K562 (cell line): ENCODE measurements at regions not wholly inside any gene's neighbourhood (a gene's known extent, or its start where the extent isn't known, plus 50 kb on each side); places are given as distances from the start of the nearest gene placed in this dataset.

ENCODE experiments used
- ATAC-seq: fragments of 200-7000 bp; cut with Tn5 transposase; 3 replicates; pipeline ENCODE4 v1.9.1; 2020; ENCODE audit warnings: moderate library complexity
- BruUV-seq: library from RNA; stranded (reverse); fragments of 400-500 nt; replicated peaks from 2 replicates; lab custom pipeline; 2021; lab: Mats Ljungman, UMichigan
- CTCF ChIA-PET: fragments of 300-600 bp; formaldehyde crosslinking; extraction: SDS; loops from one replicate; lab custom pipeline; 2021; ENCODE audit warnings: low intra/inter-chr PET ratio; lab: Yijun Ruan, JAX
- POLR2A ChIA-PET: fragments of 300-600, 350-650 bp; sonication (Branson Sonifier 250); formaldehyde crosslinking; extraction: SDS; loops from one replicate; lab custom pipeline; 2021; ENCODE audit warnings: antibody characterized with exemption, inconsistent platforms; lab: Yijun Ruan, JAX
- DNase-seq, 4 experiments: peaks; one replicate each; pipeline versions ENCODE4 v3.0.0 to v3.0.0-alpha.2; 2011 to 2018; ENCODE audit warnings: low spot score in 3 of 4, mixed read lengths in 3 of 4; ENCODE audit errors: extremely low read depth in 1 of 4
- FAIRE-seq: peaks from 2 replicates; lab custom pipeline; 2011; peaks lifted over from hg19 to GRCh38; lab: Jason Lieb, UNC
- H2AFZ ChIP-seq: 2 replicates; pipeline ENCODE4 v1.6.0; 2011; ENCODE audit warnings: low read depth, low read length, control low read depth, inconsistent platforms
- H3K27ac ChIP-seq: fragments of 200-600 bp; 3 replicates; pipeline ENCODE4 v1.8.0; 2011; ENCODE audit warnings: low read depth, mild to moderate bottlenecking, control low read depth, inconsistent platforms, low read length, moderate library complexity, mixed read lengths; ENCODE audit errors: extremely low read depth
- H3K27me3 ChIP-seq, 2 experiments: fragments of 300-600 bp in 1 of 2; 2 replicates in 1 of 2; 3 replicates in 1 of 2; pipeline versions ENCODE4 v1.6.0 to v1.8.0; 2011; ENCODE audit warnings: inconsistent platforms in 2 of 2, low read length in 2 of 2, mild to moderate bottlenecking in 1 of 2, mixed read lengths in 1 of 2, moderate library complexity in 1 of 2; ENCODE audit not compliant: control insufficient read depth in 2 of 2, insufficient read depth in 2 of 2
- H3K36me3 ChIP-seq: fragments of 300-600 bp; 3 replicates; pipeline ENCODE4 v1.8.0; 2011; ENCODE audit warnings: mild to moderate bottlenecking, low read length, inconsistent platforms; ENCODE audit not compliant: control insufficient read depth, insufficient read depth
- H3K4me1 ChIP-seq, 2 experiments: fragments of 200-600 bp in 1 of 2; replicated peaks in 1 of 2; 2 replicates in 1 of 2; 3 replicates in 1 of 2; pipeline versions ENCODE4 v1.5.1 to v1.8.0; 2011; ENCODE audit warnings: inconsistent platforms in 2 of 2, low read length in 2 of 2, mild to moderate bottlenecking in 1 of 2, mixed read lengths in 1 of 2, moderate library complexity in 1 of 2; ENCODE audit not compliant: control insufficient read depth in 2 of 2, insufficient read depth in 2 of 2
- H3K4me2 ChIP-seq: 2 replicates; pipeline ENCODE4 v1.6.1; 2011; ENCODE audit warnings: low read length, control low read depth, inconsistent platforms, mixed read lengths; ENCODE audit not compliant: insufficient read depth
- H3K4me3 ChIP-seq: fragments of 200-600 bp; sonication (generic), shearing (Covaris generic); 2 replicates; pipeline ENCODE4 v1.5.1; 2016; ENCODE audit warnings: control low read depth, inconsistent platforms
- H3K79me2 ChIP-seq: fragments of 200-600 bp; 3 replicates; pipeline ENCODE4 v1.8.0; 2011; ENCODE audit warnings: low read length, inconsistent platforms; ENCODE audit not compliant: control insufficient read depth, insufficient read depth
- H3K9ac ChIP-seq, 2 experiments: 2 replicates each; pipeline versions ENCODE4 v1.6.0 to v1.6.1; 2011; ENCODE audit warnings: low read depth in 2 of 2, low read length in 2 of 2, control low read depth in 1 of 2, inconsistent platforms in 1 of 2, mild to moderate bottlenecking in 1 of 2, mixed read lengths in 1 of 2; ENCODE audit not compliant: insufficient read depth in 1 of 2
- H3K9me1 ChIP-seq: one replicate; pipeline ENCODE4 v1.6.0; 2011; ENCODE audit warnings: inconsistent platforms, mild to moderate bottlenecking, low read length, moderate library complexity; ENCODE audit not compliant: control insufficient read depth, insufficient read depth
- H3K9me3 ChIP-seq: replicated peaks from 2 replicates; pipeline ENCODE4 v1.5.1; 2011; ENCODE audit warnings: low read depth, low read length, inconsistent platforms; ENCODE audit not compliant: control insufficient read depth, insufficient read depth
- H4K20me1 ChIP-seq: replicated peaks from 2 replicates; pipeline ENCODE4 v1.6.1; 2011; ENCODE audit warnings: low read length, inconsistent platforms, mixed read lengths; ENCODE audit not compliant: control insufficient read depth, insufficient read depth
- C11orf30 ChIP-seq: fragments of 450-650 bp; IDR thresholded peaks from 2 replicates; pipeline ENCODE4 v1.6.1; 2016; ENCODE audit warnings: low read depth, mild to moderate bottlenecking
- E2F3 ChIP-seq: fragments of 250-450 bp; sonication (Bioruptor Pico); IDR thresholded peaks from 2 replicates; pipeline ENCODE4 v1.4.0; 2020; ENCODE audit warnings: mild to moderate bottlenecking
- GTF2E2 ChIP-seq: fragments of 200-800 bp; sonication (Bioruptor generic); IDR thresholded peaks from 2 replicates; pipeline ENCODE4 v1.6.1; 2016; ENCODE audit warnings: missing genetic modification characterization, missing compliant biosample characterization
- MAFG ChIP-seq: fragments of 450-650 bp; conservative IDR thresholded peaks from 2 replicates; pipeline ENCODE4 v1.6.1; 2016; ENCODE audit warnings: missing genetic modification characterization, missing compliant biosample characterization
- RBBP5 ChIP-seq: fragments of 200-600 bp; sonication (generic); IDR thresholded peaks from 2 replicates; pipeline ENCODE4 v1.6.1; 2012; ENCODE audit warnings: borderline replicate concordance, mild to moderate bottlenecking, low read length, control low read depth, inconsistent platforms; ENCODE audit not compliant: insufficient read depth, poor library complexity, severe bottlenecking
- TEAD4 ChIP-seq, 2 experiments: sonication (generic) in 1 of 2; formaldehyde crosslinking in 1 of 2; IDR thresholded peaks; 2 replicates each; pipeline versions ENCODE4 v1.6.1 to v1.8.0; 2012 to 2022; ENCODE audit warnings: borderline replicate concordance in 1 of 2, inconsistent platforms in 1 of 2, low read length in 1 of 2, mild to moderate bottlenecking in 1 of 2, missing genetic modification reagents in 1 of 2
- TSC22D4 ChIP-seq: fragments of 450-650 bp; IDR thresholded peaks from 2 replicates; pipeline ENCODE4 v1.6.1; 2016; ENCODE audit warnings: missing genetic modification characterization, missing biosample characterization, control low read depth
- ZBTB1 ChIP-seq: sonication (generic); formaldehyde crosslinking; IDR thresholded peaks from 2 replicates; pipeline ENCODE4 v1.8.1; 2023; ENCODE audit warnings: missing genetic modification reagents, low read depth, mild to moderate bottlenecking, borderline replicate concordance
- ZC3H11A ChIP-seq: IDR thresholded peaks from 2 replicates; pipeline ENCODE4 v1.6.1; 2012; ENCODE audit warnings: low read depth, low read length, improper control_type of control experiment
- WGBS: fragments of 100-300 bp; shearing (Covaris generic); methylation state at CpG from one replicate; pipeline ENCODE4 v1.1.6; 2016; ENCODE audit warnings: low coverage, mixed read lengths; ENCODE audit not compliant: insufficient coverage; ENCODE audit errors: missing lambda C conversion rate; 5-methylcytosine and 5-hydroxymethylcytosine counted together
- in situ Hi-C: fragments of 300-500 bp; cut with MboI; formaldehyde crosslinking; loops from 4 replicates; pipeline ENCODE4 v1.15.0; 2018; ENCODE audit warnings: inconsistent platforms, mixed read lengths
- intact Hi-C: fragments of 100-400 bp; cut with micrococcal nuclease; formaldehyde crosslinking; loops from 2 replicates; pipeline ENCODE4 v1.14.2; 2022
- TF ChIP-seq, protein P1 (sequence below): fragments of 450-650 bp; conservative IDR thresholded peaks from 2 replicates; pipeline ENCODE4 v1.6.1; 2016; ENCODE audit warnings: missing genetic modification characterization, low read depth, mild to moderate bottlenecking, control low read depth, missing compliant biosample characterization
- TF ChIP-seq, protein P2 (sequence below), 2 experiments: IDR thresholded peaks; 2 replicates each; pipeline ENCODE4 v1.6.1; 2011; ENCODE audit warnings: borderline replicate concordance in 1 of 2, control low read depth in 1 of 2, low read depth in 1 of 2, low read length in 1 of 2, mild to moderate bottlenecking in 1 of 2, mixed read lengths in 1 of 2, moderate library complexity in 1 of 2; ENCODE audit not compliant: insufficient read depth in 1 of 2, insufficient read length in 1 of 2, poor library complexity in 1 of 2, severe bottlenecking in 1 of 2; ENCODE audit errors: extremely low read depth in 1 of 2
- TF ChIP-seq, protein P3 (sequence below): fragments of 450-650 bp; IDR thresholded peaks from 2 replicates; pipeline ENCODE4 v1.6.1; 2016; ENCODE audit warnings: mild to moderate bottlenecking
- TF ChIP-seq, protein P4 (sequence below): fragments of 250-450 bp; sonication (Bioruptor Pico); IDR thresholded peaks from 2 replicates; pipeline ENCODE4 v1.8.0; 2022; ENCODE audit warnings: inconsistent platforms

DNA sequence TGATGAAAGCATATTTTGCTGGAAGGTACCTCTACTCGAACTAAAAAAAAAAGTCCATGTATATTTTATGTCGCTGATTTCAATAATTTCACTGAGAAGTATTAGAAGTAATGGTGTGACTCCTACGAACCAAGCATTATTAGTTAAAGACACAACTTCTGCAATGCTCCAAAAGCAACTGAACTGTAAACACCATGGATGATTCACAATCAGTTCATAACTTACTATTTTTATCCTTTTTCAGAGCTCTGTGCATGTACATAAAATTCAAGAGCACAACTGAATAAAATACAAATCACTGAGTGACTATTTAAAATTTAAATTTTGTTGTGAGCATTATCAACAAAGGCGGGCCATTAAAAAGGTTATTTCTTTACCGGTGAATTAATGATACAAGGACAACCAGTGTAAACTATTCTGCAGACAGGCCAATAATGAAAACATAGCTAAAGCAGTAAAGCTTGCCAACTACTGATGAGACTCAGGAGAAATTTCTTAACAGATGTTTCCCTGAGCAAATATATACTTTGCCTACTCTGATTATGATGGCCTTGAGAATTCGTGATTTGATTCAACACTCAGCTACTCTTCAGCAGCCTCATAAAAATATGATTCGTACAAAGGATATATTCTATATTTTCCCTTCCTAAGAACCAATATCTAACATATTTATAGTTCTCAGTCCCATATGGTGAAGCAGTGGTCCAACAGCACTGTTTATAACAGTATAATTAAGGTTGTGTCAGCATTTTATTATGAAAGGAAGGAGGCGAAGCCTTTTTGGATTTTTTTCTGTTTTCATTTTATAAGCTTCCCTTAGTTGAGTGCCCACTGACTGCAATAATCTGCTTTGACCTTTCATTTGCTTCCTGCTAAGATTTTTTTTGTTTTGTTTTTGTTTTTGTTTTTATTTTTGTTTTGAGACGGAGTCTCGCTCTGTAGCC lies 62.8 kb upstream of the NEIL3 start:
- Histone ChIP-seq H3K9ac (no peak overlapping the region), H3K27ac (no peak overlapping the region), H3K4me3 (no peak overlapping the region), H3K4me1 (no peaks in the 10 kb centered on the region), H3K9me3 (no peaks in the 10 kb centered on the region), H2AFZ (no peak overlapping the region), H3K36me3 (no peaks in the 10 kb centered on the region), H3K79me2 (no peaks in the 10 kb centered on the region), H3K27me3 (no peaks in the 10 kb centered on the region), H3K4me2 (no peak overlapping the region), H4K20me1 (no peaks in the 10 kb centered on the region), H3K9me1 (no peaks in the 10 kb centered on the region)
- ChIA-PET POLR2A (no interaction called here), CTCF (no interaction called here)
- WGBS: 2% methylated on average over 10 of the region's 10 CpGs
- BruUV-seq: no TSS peak
- intact Hi-C loops (loop anchor here (10.0 kb wide), 1 partner anchor 872 kb away; no protein-coding TSS in a partner anchor), in situ Hi-C loops (no loop called here)
- no peak for ATAC-seq
- DNase-seq: no peak
- FAIRE-seq: no peak
- TF ChIP-seq TEAD4 (IDR thresholded peaks at IDR 0.05; ENCODE audit: low read length): no peak
- no peak for TF ChIP-seq TEAD4 (CRISPR knock-in tag; IDR thresholded peaks at IDR 0.05; ENCODE audit: borderline replicate concordance)
- no peak for TF ChIP-seq E2F3
- TF ChIP-seq, protein P1, sequence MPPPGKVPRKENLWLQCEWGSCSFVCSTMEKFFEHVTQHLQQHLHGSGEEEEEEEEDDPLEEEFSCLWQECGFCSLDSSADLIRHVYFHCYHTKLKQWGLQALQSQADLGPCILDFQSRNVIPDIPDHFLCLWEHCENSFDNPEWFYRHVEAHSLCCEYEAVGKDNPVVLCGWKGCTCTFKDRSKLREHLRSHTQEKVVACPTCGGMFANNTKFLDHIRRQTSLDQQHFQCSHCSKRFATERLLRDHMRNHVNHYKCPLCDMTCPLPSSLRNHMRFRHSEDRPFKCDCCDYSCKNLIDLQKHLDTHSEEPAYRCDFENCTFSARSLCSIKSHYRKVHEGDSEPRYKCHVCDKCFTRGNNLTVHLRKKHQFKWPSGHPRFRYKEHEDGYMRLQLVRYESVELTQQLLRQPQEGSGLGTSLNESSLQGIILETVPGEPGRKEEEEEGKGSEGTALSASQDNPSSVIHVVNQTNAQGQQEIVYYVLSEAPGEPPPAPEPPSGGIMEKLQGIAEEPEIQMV (tag): no peak
- no peak for TF ChIP-seq TSC22D4
- TF ChIP-seq ZC3H11A: no peak
- no peak for TF ChIP-seq GTF2E2 (tag)
- TF ChIP-seq, protein P2, sequence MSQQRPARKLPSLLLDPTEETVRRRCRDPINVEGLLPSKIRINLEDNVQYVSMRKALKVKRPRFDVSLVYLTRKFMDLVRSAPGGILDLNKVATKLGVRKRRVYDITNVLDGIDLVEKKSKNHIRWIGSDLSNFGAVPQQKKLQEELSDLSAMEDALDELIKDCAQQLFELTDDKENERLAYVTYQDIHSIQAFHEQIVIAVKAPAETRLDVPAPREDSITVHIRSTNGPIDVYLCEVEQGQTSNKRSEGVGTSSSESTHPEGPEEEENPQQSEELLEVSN (IDR thresholded peaks at IDR 0.05; ENCODE audit: borderline replicate concordance in 1 of 2, extremely low read depth in 1 of 2, insufficient read depth in 1 of 2, insufficient read length in 1 of 2, low read depth in 1 of 2, low read length in 1 of 2, poor library complexity in 1 of 2, severe bottlenecking in 1 of 2): no peak
- no peak for TF ChIP-seq ZBTB1 (CRISPR knock-in tag)
- peak; percentile 79 for TF ChIP-seq C11orf30
- TF ChIP-seq, protein P3, sequence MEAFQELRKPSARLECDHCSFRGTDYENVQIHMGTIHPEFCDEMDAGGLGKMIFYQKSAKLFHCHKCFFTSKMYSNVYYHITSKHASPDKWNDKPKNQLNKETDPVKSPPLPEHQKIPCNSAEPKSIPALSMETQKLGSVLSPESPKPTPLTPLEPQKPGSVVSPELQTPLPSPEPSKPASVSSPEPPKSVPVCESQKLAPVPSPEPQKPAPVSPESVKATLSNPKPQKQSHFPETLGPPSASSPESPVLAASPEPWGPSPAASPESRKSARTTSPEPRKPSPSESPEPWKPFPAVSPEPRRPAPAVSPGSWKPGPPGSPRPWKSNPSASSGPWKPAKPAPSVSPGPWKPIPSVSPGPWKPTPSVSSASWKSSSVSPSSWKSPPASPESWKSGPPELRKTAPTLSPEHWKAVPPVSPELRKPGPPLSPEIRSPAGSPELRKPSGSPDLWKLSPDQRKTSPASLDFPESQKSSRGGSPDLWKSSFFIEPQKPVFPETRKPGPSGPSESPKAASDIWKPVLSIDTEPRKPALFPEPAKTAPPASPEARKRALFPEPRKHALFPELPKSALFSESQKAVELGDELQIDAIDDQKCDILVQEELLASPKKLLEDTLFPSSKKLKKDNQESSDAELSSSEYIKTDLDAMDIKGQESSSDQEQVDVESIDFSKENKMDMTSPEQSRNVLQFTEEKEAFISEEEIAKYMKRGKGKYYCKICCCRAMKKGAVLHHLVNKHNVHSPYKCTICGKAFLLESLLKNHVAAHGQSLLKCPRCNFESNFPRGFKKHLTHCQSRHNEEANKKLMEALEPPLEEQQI: no peak
- peak; percentile 66 for TF ChIP-seq MAFG
- TF ChIP-seq, protein P4, sequence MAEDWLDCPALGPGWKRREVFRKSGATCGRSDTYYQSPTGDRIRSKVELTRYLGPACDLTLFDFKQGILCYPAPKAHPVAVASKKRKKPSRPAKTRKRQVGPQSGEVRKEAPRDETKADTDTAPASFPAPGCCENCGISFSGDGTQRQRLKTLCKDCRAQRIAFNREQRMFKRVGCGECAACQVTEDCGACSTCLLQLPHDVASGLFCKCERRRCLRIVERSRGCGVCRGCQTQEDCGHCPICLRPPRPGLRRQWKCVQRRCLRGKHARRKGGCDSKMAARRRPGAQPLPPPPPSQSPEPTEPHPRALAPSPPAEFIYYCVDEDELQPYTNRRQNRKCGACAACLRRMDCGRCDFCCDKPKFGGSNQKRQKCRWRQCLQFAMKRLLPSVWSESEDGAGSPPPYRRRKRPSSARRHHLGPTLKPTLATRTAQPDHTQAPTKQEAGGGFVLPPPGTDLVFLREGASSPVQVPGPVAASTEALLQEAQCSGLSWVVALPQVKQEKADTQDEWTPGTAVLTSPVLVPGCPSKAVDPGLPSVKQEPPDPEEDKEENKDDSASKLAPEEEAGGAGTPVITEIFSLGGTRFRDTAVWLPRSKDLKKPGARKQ (CRISPR knock-in tag): no peak
- no peak for TF ChIP-seq RBBP5
